Prostate gland (tissue), 2 donors: ENCODE measurements at regions not wholly inside any gene's neighbourhood (a gene's known extent, or its start where the extent isn't known, plus 50 kb on each side); places are given as distances from the start of the nearest gene placed in this dataset.

Experiments used
- DNase-seq: peaks from one replicate; pipeline ENCODE4 v3.0.0-alpha.2; 2019; ENCODE audit warnings: low spot score
- H3K27ac ChIP-seq, 2 donors: fragments of 200-600 bp; sonication (generic); 2 replicates each; pipeline ENCODE4 v1.5.1; 2017 to 2019
- H3K27me3 ChIP-seq: fragments of 200-600 bp; sonication (generic); replicated peaks from 2 replicates; pipeline ENCODE4 v1.5.1; 2019; ENCODE audit not compliant: insufficient read depth
- H3K36me3 ChIP-seq, 2 donors: fragments of 200-600 bp; sonication (generic); 1 replicate in 1 of 2; 2 replicates in 1 of 2; pipeline versions ENCODE4 v1.5.1 to v1.8.1; 2017 to 2019
- H3K4me1 ChIP-seq: fragments of 200-600 bp; sonication (generic); replicated peaks from 2 replicates; pipeline ENCODE4 v1.5.1; 2019
- H3K4me3 ChIP-seq, 2 donors: fragments of 200-600 bp; sonication (generic); 2 replicates each; pipeline ENCODE4 v1.5.1; 2017 to 2019
- H3K9me3 ChIP-seq: fragments of 200-600 bp; sonication (generic); 2 replicates; pipeline ENCODE4 v1.5.1; 2017
- CTCF ChIP-seq, 4 experiments: fragments of 200-600 bp in 2 of 4; fragments of 450-650 bp in 2 of 4; sonication (generic) in 2 of 4; IDR thresholded peaks; 1 replicate in 3 of 4; 2 replicates in 1 of 4; pipeline ENCODE4 v1.5.1; 2016 to 2019; ENCODE audit warnings: antibody characterized with exemption in 4 of 4, mild to moderate bottlenecking in 2 of 4, moderate library complexity in 2 of 4
- POLR2A ChIP-seq: fragments of 450-650 bp; IDR thresholded peaks from one replicate; pipeline ENCODE4 v1.6.1; 2016; ENCODE audit warnings: antibody characterized with exemption, mild to moderate bottlenecking
- POLR2AphosphoS5 ChIP-seq: sonication (generic); formaldehyde crosslinking; IDR thresholded peaks from one replicate; pipeline ENCODE4 v1.6.1; 2017; ENCODE audit warnings: antibody characterized with exemption
- WGBS: methylation state at CpG from one replicate; pipeline ENCODE4 v1.1.5; 2018; 5-methylcytosine and 5-hydroxymethylcytosine counted together
- intact Hi-C: fragments of 100-400 bp; cut with DNase I; formaldehyde crosslinking; loops from one replicate; pipeline ENCODE4 v1.14.2; 2022

- no peaks in the 10 kb centered on the region for H3K4me1 ChIP-seq
- DNase-seq = no peak
- 75% methylated on average over 9 of the region's 9 CpGs for WGBS
- TF ChIP-seq POLR2AphosphoS5 (no peak), CTCF (IDR thresholded peaks at IDR 0.05) (no peak), POLR2A (no peak)
- H3K9me3 ChIP-seq = no peaks in the 10 kb centered on the region
- intact Hi-C loops = no loop called here
- H3K4me3 ChIP-seq = no peak overlapping the region
- no peaks in the 10 kb centered on the region for H3K36me3 ChIP-seq
- no peak overlapping the region for H3K27ac ChIP-seq
- no peaks in the 10 kb centered on the region for H3K27me3 ChIP-seq
Measured at GRCh38 chr6:28727559-28728211, 196.1 kb downstream of the TRIM27 start.

GRCh38 chr6:28729501-28730402 is 194.0 kb downstream of the TRIM27 start:
- Histone ChIP-seq H3K9me3 (no peaks in the 10 kb centered on the region), H3K4me1 (no peaks in the 10 kb centered on the region), H3K36me3 (no peaks in the 10 kb centered on the region), H3K27ac (no peak overlapping the region), H3K4me3 (peak overlapping the region; percentile 35 to 37), H3K27me3 (no peaks in the 10 kb centered on the region)
- TF ChIP-seq POLR2A (no peak), CTCF (IDR thresholded peaks at IDR 0.05) (no peak), POLR2AphosphoS5 (no peak)
- WGBS = 11% methylated on average over 24 of the region's 24 CpGs
- intact Hi-C loops = no loop called here
- no peak for DNase-seq

GRCh38 chr6:28732052-28732451 is 191.7 kb downstream of the TRIM27 start:
- DNase-seq = no peak
- no peaks in the 10 kb centered on the region for H3K9me3 ChIP-seq
- WGBS = 47% methylated on average over 5 of the region's 5 CpGs
- TF ChIP-seq CTCF (IDR thresholded peaks at IDR 0.05) (no peak), POLR2A (no peak), POLR2AphosphoS5 (no peak)
- no peaks in the 10 kb centered on the region for H3K4me1 ChIP-seq
- intact Hi-C loops = no loop called here
- H3K27ac ChIP-seq = no peak overlapping the region
- H3K27me3 ChIP-seq = peaks cover 3% of the 10 kb centered on the region
- no peak overlapping the region for H3K4me3 ChIP-seq
- H3K36me3 ChIP-seq = no peaks in the 10 kb centered on the region

GRCh38 chr6:28734443-28734959 is 189.3 kb downstream of the TRIM27 start:
- Histone ChIP-seq H3K36me3 (no peaks in the 10 kb centered on the region), H3K9me3 (no peaks in the 10 kb centered on the region), H3K4me3 (no peak overlapping the region), H3K27me3 (peaks cover 3% of the 10 kb centered on the region), H3K27ac (no peak overlapping the region), H3K4me1 (no peaks in the 10 kb centered on the region)
- WGBS = 38% methylated on average over 15 of the region's 15 CpGs
- no peak for TF ChIP-seq POLR2A
- no peak for TF ChIP-seq POLR2AphosphoS5
- TF ChIP-seq CTCF (IDR thresholded peaks at IDR 0.05) = no peak
- intact Hi-C loops = no loop called here
- no peak for DNase-seq
